K562 (cell line): ENCODE measurements at regions not wholly inside any gene's neighbourhood (a gene's known extent, or its start where the extent isn't known, plus 50 kb on each side); places are given as distances from the start of the nearest gene placed in this dataset.

Experiments used
- AFF1 ChIP-seq, 2 experiments: fragments of 450-650 bp; IDR thresholded peaks; 2 replicates each; pipeline ENCODE4 v1.6.1; 2018; ENCODE audit warnings: mild to moderate bottlenecking in 2 of 2, low read depth in 1 of 2; ENCODE audit not compliant: partially characterized antibody in 2 of 2
- GABPA ChIP-seq: fragments of 200-800 bp; sonication (Bioruptor generic); conservative IDR thresholded peaks from 2 replicates; pipeline ENCODE4 v1.6.1; 2016; ENCODE audit warnings: low read depth, missing genetic modification characterization, missing compliant biosample characterization
- GTF2B ChIP-seq: IDR thresholded peaks from 2 replicates; pipeline ENCODE4 v1.6.1; 2011; ENCODE audit not compliant: insufficient read length; ENCODE audit errors: extremely low read depth
- HDAC1 ChIP-seq, 2 experiments: fragments of 450-650 bp; IDR thresholded peaks; 2 replicates each; pipeline ENCODE4 v1.6.1; 2016 to 2017; ENCODE audit warnings: inconsistent platforms in 1 of 2, mild to moderate bottlenecking in 1 of 2, moderate library complexity in 1 of 2
- HDGF ChIP-seq: fragments of 450-650 bp; IDR thresholded peaks from 2 replicates; pipeline ENCODE4 v1.6.1; 2016
- PTTG1 ChIP-seq: fragments of 450-650 bp; IDR thresholded peaks from 2 replicates; pipeline ENCODE4 v1.6.1; 2016; ENCODE audit warnings: low read depth, mild to moderate bottlenecking, missing genetic modification characterization, missing compliant biosample characterization
- RBBP5 ChIP-seq: fragments of 200-600 bp; sonication (generic); IDR thresholded peaks from 2 replicates; pipeline ENCODE4 v1.6.1; 2012; ENCODE audit warnings: borderline replicate concordance, mild to moderate bottlenecking, low read length, control low read depth, inconsistent platforms; ENCODE audit not compliant: insufficient read depth, poor library complexity, severe bottlenecking
- ZNF263 ChIP-seq: sonication (generic); formaldehyde crosslinking; IDR thresholded peaks from 2 replicates; pipeline ENCODE4 v1.8.0; 2022; ENCODE audit warnings: mild to moderate bottlenecking, missing genetic modification reagents, borderline replicate concordance
- ZNF41 ChIP-seq: fragments of 250-450 bp; sonication (Bioruptor Pico); conservative IDR thresholded peaks from 2 replicates; pipeline ENCODE4 v1.4.0; 2020; ENCODE audit warnings: mild to moderate bottlenecking
- ZNF717 ChIP-seq: fragments of 250-450 bp; sonication (Bioruptor Pico); IDR thresholded peaks from 2 replicates; pipeline ENCODE4 v1.5.0; 2021

- TF ChIP-seq GTF2B (no peak), PTTG1 (no peak), HDAC1 (IDR thresholded peaks at IDR 0.05) (no peak), HDGF (no peak), GABPA (no peak), AFF1 (IDR thresholded peaks at IDR 0.05; ENCODE audit: low read depth in 1 of 2, partially characterized antibody in 2 of 2) (no peak), RBBP5 (no peak), ZNF717 (no peak), ZNF263 (CRISPR knock-in tag) (no peak), ZNF41 (CRISPR knock-in tag) (no peak)
These were observed 191.4 kb upstream of the HES1 start (continued) for GRCh38 chr3:193944518-193944884.
